Activated naive CD8-positive, alpha-beta T cell (primary cell): ENCODE measurements at regions not wholly inside any gene's neighbourhood (a gene's known extent, or its start where the extent isn't known, plus 50 kb on each side); places are given as distances from the start of the nearest gene placed in this dataset.
"Not testable (repeated sequence)": the region's sequence is repeated elsewhere in the genome, so short reads cannot be mapped to it uniquely, and the experiment has no call there.

Experiments used
- H3K27ac Mint-ChIP-seq: one replicate; pipeline ENCODE4 v1.8.0; 2021; ENCODE audit warnings: mixed read lengths
- H3K27me3 Mint-ChIP-seq: one replicate; pipeline ENCODE4 v1.8.0; 2021; ENCODE audit warnings: mixed read lengths
- H3K36me3 Mint-ChIP-seq: one replicate; pipeline ENCODE4 v1.8.0; 2021; ENCODE audit warnings: mixed read lengths
- H3K4me1 Mint-ChIP-seq: one replicate; pipeline ENCODE4 v1.8.0; 2021; ENCODE audit warnings: low read depth, mixed read lengths
- H3K4me3 Mint-ChIP-seq: one replicate; pipeline ENCODE4 v1.8.0; 2021; ENCODE audit warnings: mild to moderate bottlenecking, mixed read lengths
- H3K9me3 Mint-ChIP-seq: one replicate; pipeline ENCODE4 v1.8.0; 2021; ENCODE audit warnings: low read depth, mixed read lengths

GRCh38 chr3:153545471-153545870 is 383.4 kb downstream of the RAP2B start:
- H3K9me3 Mint-ChIP-seq = no peaks in the 10 kb centered on the region
- H3K27me3 Mint-ChIP-seq = no peaks in the 10 kb centered on the region
- H3K27ac Mint-ChIP-seq = no peak overlapping the region
- H3K36me3 Mint-ChIP-seq = no peaks in the 10 kb centered on the region
- no peaks in the 10 kb centered on the region for H3K4me1 Mint-ChIP-seq
- H3K4me3 Mint-ChIP-seq = no peak overlapping the region

- no peaks in the 10 kb centered on the region for H3K27me3 Mint-ChIP-seq
- no peak overlapping the region for H3K4me3 Mint-ChIP-seq
- no peak overlapping the region for H3K27ac Mint-ChIP-seq
- no peaks in the 10 kb centered on the region for H3K36me3 Mint-ChIP-seq
- H3K9me3 Mint-ChIP-seq = no peaks in the 10 kb centered on the region
- no peaks in the 10 kb centered on the region for H3K4me1 Mint-ChIP-seq
Observed at GRCh38 chr3:153547970-153548369, 385.9 kb downstream of the RAP2B start.

GRCh38 chr3:153549686-153550085 is 387.7 kb downstream of the RAP2B start:
- H3K4me1 Mint-ChIP-seq, H3K36me3 Mint-ChIP-seq, H3K9me3 Mint-ChIP-seq, H3K4me3 Mint-ChIP-seq, H3K27me3 Mint-ChIP-seq, H3K27ac Mint-ChIP-seq: not testable (repeated sequence)

GRCh38 chr3:153551536-153552285 is 389.7 kb downstream of the RAP2B start:
- Mint-ChIP-seq H3K9me3 (no peaks in the 10 kb centered on the region), H3K4me1 (no peaks in the 10 kb centered on the region), H3K27ac (no peak overlapping the region), H3K4me3 (no peak overlapping the region), H3K27me3 (no peaks in the 10 kb centered on the region), H3K36me3 (no peaks in the 10 kb centered on the region)

- Mint-ChIP-seq H3K36me3 (no peaks in the 10 kb centered on the region), H3K4me1 (no peaks in the 10 kb centered on the region), H3K27ac (no peak overlapping the region), H3K4me3 (no peak overlapping the region), H3K27me3 (no peaks in the 10 kb centered on the region), H3K9me3 (peaks cover 3% of the 10 kb centered on the region)
Observed at GRCh38 chr3:153552887-153553604, 391.0 kb downstream of the RAP2B start.

- Mint-ChIP-seq H3K9me3 (peaks cover 8% of the 10 kb centered on the region), H3K36me3 (no peaks in the 10 kb centered on the region), H3K4me3 (no peak overlapping the region)
Observed at GRCh38 chr3:153553605-153553945, 391.5 kb downstream of the RAP2B start.

GRCh38 chr3:153555919-153556318 is 393.9 kb downstream of the RAP2B start:
- Mint-ChIP-seq H3K27me3 (no peaks in the 10 kb centered on the region), H3K9me3 (peaks cover 22% of the 10 kb centered on the region), H3K4me1 (no peaks in the 10 kb centered on the region), H3K27ac (no peak overlapping the region), H3K36me3 (peaks cover 9% of the 10 kb centered on the region), H3K4me3 (no peak overlapping the region)

More at GRCh38 chr3:153553605-153553945, 391.5 kb downstream of the RAP2B start:
- Mint-ChIP-seq H3K27me3 (no peaks in the 10 kb centered on the region), H3K4me1 (no peaks in the 10 kb centered on the region), H3K27ac (no peak overlapping the region)

GRCh38 chr3:153559366-153559765 is 397.3 kb downstream of the RAP2B start:
- Mint-ChIP-seq H3K9me3 (peaks cover 36% of the 10 kb centered on the region), H3K36me3 (peaks cover 17% of the 10 kb centered on the region)
- H3K27ac Mint-ChIP-seq, H3K4me3 Mint-ChIP-seq, H3K27me3 Mint-ChIP-seq, H3K4me1 Mint-ChIP-seq: not testable (repeated sequence)

- H3K27me3 Mint-ChIP-seq = no peaks in the 10 kb centered on the region
- H3K27ac Mint-ChIP-seq = no peak overlapping the region
- H3K9me3 Mint-ChIP-seq = peaks cover 24% of the 10 kb centered on the region
- H3K4me1 Mint-ChIP-seq = no peaks in the 10 kb centered on the region
- peaks cover 17% of the 10 kb centered on the region for H3K36me3 Mint-ChIP-seq
- H3K4me3 Mint-ChIP-seq = no peak overlapping the region
Observed at GRCh38 chr3:153567011-153567410, 405.0 kb downstream of the RAP2B start.

GRCh38 chr3:153567556-153567955 is 405.5 kb downstream of the RAP2B start:
- H3K36me3 Mint-ChIP-seq = peaks cover 16% of the 10 kb centered on the region
- no peaks in the 10 kb centered on the region for H3K27me3 Mint-ChIP-seq
- H3K9me3 Mint-ChIP-seq = peaks cover 23% of the 10 kb centered on the region
- no peaks in the 10 kb centered on the region for H3K4me1 Mint-ChIP-seq
- H3K4me3 Mint-ChIP-seq = no peak overlapping the region
- no peak overlapping the region for H3K27ac Mint-ChIP-seq

GRCh38 chr3:153570481-153570880 is 408.5 kb downstream of the RAP2B start:
- not testable (repeated sequence) for H3K27ac Mint-ChIP-seq, H3K4me3 Mint-ChIP-seq, H3K36me3 Mint-ChIP-seq, H3K9me3 Mint-ChIP-seq, H3K4me1 Mint-ChIP-seq, H3K27me3 Mint-ChIP-seq

- no peak overlapping the region for H3K4me3 Mint-ChIP-seq
- no peak overlapping the region for H3K27ac Mint-ChIP-seq
- peaks cover 6% of the 10 kb centered on the region for H3K9me3 Mint-ChIP-seq
- H3K27me3 Mint-ChIP-seq = no peaks in the 10 kb centered on the region
- peaks cover 6% of the 10 kb centered on the region for H3K36me3 Mint-ChIP-seq
- no peaks in the 10 kb centered on the region for H3K4me1 Mint-ChIP-seq
Observed at GRCh38 chr3:153572165-153572564, 410.1 kb downstream of the RAP2B start.

- H3K4me3 Mint-ChIP-seq = no peak overlapping the region
- peaks cover 6% of the 10 kb centered on the region for H3K36me3 Mint-ChIP-seq
- peaks cover 6% of the 10 kb centered on the region for H3K9me3 Mint-ChIP-seq
Observed at GRCh38 chr3:153572654-153573053, 410.6 kb downstream of the RAP2B start.

GRCh38 chr3:153573481-153573880 is 411.5 kb downstream of the RAP2B start:
- Mint-ChIP-seq H3K36me3 (peaks cover 4% of the 10 kb centered on the region), H3K27ac (no peak overlapping the region), H3K4me3 (no peak overlapping the region), H3K27me3 (no peaks in the 10 kb centered on the region), H3K4me1 (no peaks in the 10 kb centered on the region), H3K9me3 (peaks cover 6% of the 10 kb centered on the region)

More at GRCh38 chr3:153572654-153573053, 410.6 kb downstream of the RAP2B start:
- Mint-ChIP-seq H3K4me1 (no peaks in the 10 kb centered on the region), H3K27ac (no peak overlapping the region), H3K27me3 (no peaks in the 10 kb centered on the region)

GRCh38 chr3:153574445-153574844 is 412.4 kb downstream of the RAP2B start:
- Mint-ChIP-seq H3K36me3 (peaks cover 4% of the 10 kb centered on the region), H3K27ac (no peak overlapping the region), H3K27me3 (no peaks in the 10 kb centered on the region), H3K4me1 (no peaks in the 10 kb centered on the region), H3K4me3 (no peak overlapping the region), H3K9me3 (peaks cover 6% of the 10 kb centered on the region)
